ENCODE measurements at regions not wholly inside any gene's neighbourhood (a gene's known extent, or its start where the extent isn't known, plus 50 kb on each side); places are given as distances from the start of the nearest gene placed in this dataset.

- Mint-ChIP-seq H3K36me3 (ENCODE audit: low read depth) (peaks cover 3% of the 10 kb centered on the region; the same call in 1 of the 3 replicates), H3K9me3 (no peaks in the 10 kb centered on the region; the same call in 2 of the 3 replicates), H3K27ac (no peak overlapping the region), H3K4me1 (peaks cover 13% of the 10 kb centered on the region; the same call in 2 of the 3 replicates), H3K4me3 (no peak overlapping the region), H3K27me3 (ENCODE audit: insufficient read depth, low read depth, poor library complexity) (no peaks in the 10 kb centered on the region)
- Histone ChIP-seq H3K9me2 (ENCODE audit: insufficient read depth) (no peaks in the 10 kb centered on the region; the same call in 1 of the 2 replicates), H3K4me2 (no peak overlapping the region), H3K4me3 (no peak overlapping the region), H3K27ac (ENCODE audit: low read depth) (no peak overlapping the region), H3K79me2 (replicated peaks; ENCODE audit: insufficient read depth) (no peaks in the 10 kb centered on the region), H3K36me3 (ENCODE audit: insufficient read depth) (no peaks in the 10 kb centered on the region), H2AFZ (peak overlapping the region; percentile 4; the same call in 1 of the 2 replicates), H3K27me3 (ENCODE audit: insufficient read depth) (no peaks in the 10 kb centered on the region), H3K4me1 (ENCODE audit: insufficient read depth) (peaks cover 8% of the 10 kb centered on the region), H4K20me1 (replicated peaks; ENCODE audit: insufficient read depth) (no peaks in the 10 kb centered on the region), H3F3A (replicated peaks; ENCODE audit: low read depth) (no peaks in the 10 kb centered on the region)
- ATAC-seq (no peak), DNase-seq (ENCODE audit: low spot score) (no peak)
- TF ChIP-seq ZNF114 (CRISPR knock-in tag; IDR thresholded peaks at IDR 0.05) (no peak), NANOG (IDR thresholded peaks at IDR 0.05; ENCODE audit: borderline replicate concordance) (no peak), STAT1 (IDR thresholded peaks at IDR 0.05; ENCODE audit: unreplicated experiment) (no peak), ETS1 (IDR thresholded peaks at IDR 0.05) (no peak), EZH2 (IDR thresholded peaks at IDR 0.05; ENCODE audit: low read depth, unreplicated experiment) (no peak), POLR2AphosphoS5 (IDR thresholded peaks at IDR 0.05; ENCODE audit: low read depth) (no peak)
- TF ChIP-seq, protein P1, sequence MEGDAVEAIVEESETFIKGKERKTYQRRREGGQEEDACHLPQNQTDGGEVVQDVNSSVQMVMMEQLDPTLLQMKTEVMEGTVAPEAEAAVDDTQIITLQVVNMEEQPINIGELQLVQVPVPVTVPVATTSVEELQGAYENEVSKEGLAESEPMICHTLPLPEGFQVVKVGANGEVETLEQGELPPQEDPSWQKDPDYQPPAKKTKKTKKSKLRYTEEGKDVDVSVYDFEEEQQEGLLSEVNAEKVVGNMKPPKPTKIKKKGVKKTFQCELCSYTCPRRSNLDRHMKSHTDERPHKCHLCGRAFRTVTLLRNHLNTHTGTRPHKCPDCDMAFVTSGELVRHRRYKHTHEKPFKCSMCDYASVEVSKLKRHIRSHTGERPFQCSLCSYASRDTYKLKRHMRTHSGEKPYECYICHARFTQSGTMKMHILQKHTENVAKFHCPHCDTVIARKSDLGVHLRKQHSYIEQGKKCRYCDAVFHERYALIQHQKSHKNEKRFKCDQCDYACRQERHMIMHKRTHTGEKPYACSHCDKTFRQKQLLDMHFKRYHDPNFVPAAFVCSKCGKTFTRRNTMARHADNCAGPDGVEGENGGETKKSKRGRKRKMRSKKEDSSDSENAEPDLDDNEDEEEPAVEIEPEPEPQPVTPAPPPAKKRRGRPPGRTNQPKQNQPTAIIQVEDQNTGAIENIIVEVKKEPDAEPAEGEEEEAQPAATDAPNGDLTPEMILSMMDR (conservative IDR thresholded peaks at IDR 0.05; ENCODE audit: low read depth in 2 of 2) = no peak
Observed at GRCh38 chr5:68839019-68839552, 254.7 kb upstream of the SLC30A5 start.

DNA sequence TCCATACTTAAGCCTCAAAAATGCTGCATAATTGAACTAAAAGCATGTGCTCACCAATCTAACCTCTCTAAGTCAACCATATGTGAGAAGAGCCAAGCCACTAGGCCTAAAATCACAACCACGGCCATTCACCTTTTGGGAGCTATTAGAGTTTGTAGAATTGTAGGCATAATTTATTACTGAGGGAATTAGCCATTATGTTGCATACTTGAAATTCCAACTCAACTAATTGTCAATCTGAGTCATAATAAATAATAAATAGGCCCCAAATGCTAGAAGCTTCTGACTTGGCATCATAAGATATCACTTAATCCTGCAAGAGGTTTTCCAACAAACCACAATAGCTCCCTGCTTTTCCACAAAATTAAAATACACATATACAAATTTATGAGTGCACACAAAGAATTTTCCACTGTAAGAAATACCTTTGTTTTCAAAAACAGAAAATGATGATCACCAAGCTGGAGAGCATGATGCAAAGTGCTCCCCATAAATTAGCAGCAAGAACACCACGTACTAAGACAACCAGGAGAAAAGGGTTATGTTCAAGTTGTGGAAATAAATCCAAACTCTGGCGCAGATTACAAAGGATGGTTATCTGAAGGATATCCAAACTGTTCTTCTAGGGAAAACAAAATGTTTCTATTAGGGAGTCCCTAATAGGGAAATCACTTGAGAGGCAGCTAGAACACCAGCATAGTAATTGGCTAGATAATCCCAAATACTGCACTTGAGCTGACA, 250.0 kb upstream of the SLC30A5 start:
- ATAC-seq = no peak

More for the DNA sequence above, 250.0 kb upstream of the SLC30A5 start:
- TF ChIP-seq EZH2phosphoT487 (IDR thresholded peaks at IDR 0.05; ENCODE audit: unreplicated experiment) (no peak), JUNB (IDR thresholded peaks at IDR 0.05; ENCODE audit: unreplicated experiment) (no peak), ZNF331 (CRISPR knock-in tag; IDR thresholded peaks at IDR 0.05; ENCODE audit: low read depth) (no peak), NANOG (IDR thresholded peaks at IDR 0.05; ENCODE audit: borderline replicate concordance) (no peak), EZH2 (IDR thresholded peaks at IDR 0.05; ENCODE audit: low read depth, unreplicated experiment) (no peak), STAT1 (IDR thresholded peaks at IDR 0.05; ENCODE audit: unreplicated experiment) (no peak)
- Mint-ChIP-seq H3K4me3 (no peak overlapping the region), H3K4me1 (peaks cover 7% of the 10 kb centered on the region; the same call in 2 of the 3 replicates), H3K9me3 (no peaks in the 10 kb centered on the region), H3K27me3 (ENCODE audit: insufficient read depth, low read depth, poor library complexity) (no peaks in the 10 kb centered on the region), H3K36me3 (ENCODE audit: low read depth) (no peaks in the 10 kb centered on the region; the same call in 2 of the 3 replicates), H3K27ac (no peak overlapping the region)
- H3K4me1 ChIP-seq (ENCODE audit: insufficient read depth) = peaks cover 5% of the 10 kb centered on the region; the same call in 1 of the 2 replicates
- H4K20me1 ChIP-seq (replicated peaks; ENCODE audit: insufficient read depth) = no peaks in the 10 kb centered on the region
- DNase-seq (ENCODE audit: low spot score) = no peak
- peaks cover 16% of the 10 kb centered on the region; the same call in 1 of the 2 replicates for H3K9me2 ChIP-seq (ENCODE audit: insufficient read depth)
- no peaks in the 10 kb centered on the region for H3K36me3 ChIP-seq (ENCODE audit: insufficient read depth)
- H3K27ac ChIP-seq (ENCODE audit: low read depth) = no peak overlapping the region
- H3K4me3 ChIP-seq = no peak overlapping the region
- no peaks in the 10 kb centered on the region for H3F3A ChIP-seq (replicated peaks; ENCODE audit: low read depth)
- no peaks in the 10 kb centered on the region for H3K27me3 ChIP-seq (ENCODE audit: insufficient read depth)
- no peak overlapping the region for H3K4me2 ChIP-seq
- peak overlapping the region; percentile 90; the same call in 1 of the 2 replicates for H2AFZ ChIP-seq
- no peaks in the 10 kb centered on the region for H3K79me2 ChIP-seq (replicated peaks; ENCODE audit: insufficient read depth)

Measured in GM23338 (cell line).